ENCODE measurements at regions not wholly inside any gene's neighbourhood (a gene's known extent, or its start where the extent isn't known, plus 50 kb on each side); places are given as distances from the start of the nearest gene placed in this dataset.

DNA sequence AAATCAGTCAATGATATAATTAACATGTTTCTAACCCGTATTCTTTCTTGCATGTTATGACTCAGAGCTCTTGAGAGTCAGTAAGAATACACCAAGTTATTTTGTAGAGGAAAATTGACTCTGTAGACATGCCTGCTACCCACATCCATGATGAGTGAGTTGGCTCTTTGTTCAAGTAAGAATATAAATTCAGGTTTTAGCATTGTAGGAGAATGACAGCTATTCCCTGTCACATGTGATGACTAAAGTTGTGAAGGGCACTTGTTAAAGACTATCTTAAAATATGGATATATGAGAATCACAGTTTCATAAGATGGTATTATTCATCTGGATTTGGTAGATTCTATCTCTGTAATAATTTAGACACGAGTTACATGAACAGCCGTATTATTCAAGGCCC is 209.1 kb downstream of the CCDC59 start:
- no peak for DNase-seq

GRCh38 chr12:82146740-82147139 is 211.4 kb downstream of the CCDC59 start:
- DNase-seq = no peak

DNA sequence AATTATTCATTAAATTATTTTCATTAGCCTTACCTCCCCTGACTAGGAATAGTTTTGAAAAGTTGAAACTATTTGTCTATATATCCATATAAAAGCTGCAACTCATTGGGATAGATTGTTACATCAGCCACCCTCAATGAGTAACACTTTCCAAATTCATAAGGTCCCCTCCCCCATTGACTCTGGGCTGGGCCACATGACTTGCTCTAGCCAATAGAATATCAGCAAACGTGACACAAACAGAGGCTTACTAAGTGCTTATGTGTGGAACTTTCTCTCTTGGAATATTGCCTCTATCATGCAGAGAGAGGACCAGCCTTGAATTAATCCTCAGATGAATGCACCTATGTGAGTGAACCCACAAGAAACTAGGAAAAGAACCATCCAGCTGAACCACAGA is 213.7 kb downstream of the CCDC59 start:
- no peak for DNase-seq

GRCh38 chr12:82132390-82132789 is 225.8 kb downstream of the CCDC59 start:
- DNase-seq = no peak

DNA sequence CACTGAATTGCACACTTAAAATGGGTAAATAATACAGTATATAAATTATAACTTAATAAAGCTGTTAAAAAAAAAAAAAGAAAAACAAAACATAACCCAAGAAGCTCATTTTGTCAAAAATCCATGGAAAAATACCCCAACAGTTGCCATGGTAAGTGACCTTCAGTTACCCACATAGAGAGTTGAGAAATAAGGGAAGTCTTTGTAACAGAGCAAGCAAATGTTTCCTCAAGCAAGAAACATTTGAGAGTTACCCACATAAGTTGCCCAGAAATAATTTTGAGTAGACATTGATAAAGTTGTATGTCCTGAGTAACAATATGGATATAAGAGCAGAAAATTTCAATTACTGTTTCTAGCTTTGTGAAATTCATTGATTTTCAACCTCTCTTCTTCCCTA is 227.4 kb downstream of the CCDC59 start:
- DNase-seq = no peak

- no peak for DNase-seq
These were observed 233.3 kb downstream of the CCDC59 start for GRCh38 chr12:82124711-82125380.

GRCh38 chr12:82121545-82121944 is 236.6 kb downstream of the CCDC59 start:
- no peak for DNase-seq

- DNase-seq = no peak
These were observed 237.3 kb downstream of the CCDC59 start for GRCh38 chr12:82120901-82121300.

DNA sequence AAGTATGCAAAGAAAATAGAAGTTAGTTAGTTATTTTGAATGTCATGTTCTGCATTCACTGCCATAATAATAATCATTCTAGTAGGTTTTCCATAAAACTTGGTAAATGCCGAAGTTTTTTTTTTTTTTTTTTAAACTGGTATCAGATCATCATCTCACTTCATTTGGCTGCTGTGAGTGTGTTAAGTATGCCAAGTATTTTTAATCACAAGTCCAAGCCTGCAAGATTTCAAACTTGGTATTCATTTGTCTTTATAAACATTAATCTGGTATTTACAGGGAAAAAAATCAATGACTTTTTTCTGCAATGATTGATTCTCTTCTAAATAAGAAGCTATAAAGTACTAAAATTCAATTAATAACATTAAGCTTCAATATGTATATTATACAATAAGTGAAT is 248.9 kb downstream of the CCDC59 start:
- no peak for DNase-seq

DNA sequence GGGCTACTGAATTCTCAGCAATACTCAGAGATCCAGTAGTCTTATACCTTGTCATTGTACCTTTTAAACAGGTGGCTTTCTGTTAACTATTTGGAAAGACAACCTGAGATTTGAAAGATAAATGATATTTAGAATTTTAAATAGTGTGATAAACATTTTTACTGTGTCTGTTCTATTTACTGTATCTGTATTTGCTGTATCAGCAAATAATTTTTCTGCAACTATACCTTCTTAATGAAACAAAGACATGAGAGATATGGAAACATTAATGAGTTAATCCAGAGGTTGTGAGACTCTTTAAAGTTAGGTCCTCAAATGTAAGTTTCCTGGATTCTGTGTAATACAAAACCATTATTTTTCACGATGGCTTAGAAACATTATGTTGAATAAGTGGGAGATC is 249.6 kb downstream of the CCDC59 start:
- no peak for DNase-seq

DNA sequence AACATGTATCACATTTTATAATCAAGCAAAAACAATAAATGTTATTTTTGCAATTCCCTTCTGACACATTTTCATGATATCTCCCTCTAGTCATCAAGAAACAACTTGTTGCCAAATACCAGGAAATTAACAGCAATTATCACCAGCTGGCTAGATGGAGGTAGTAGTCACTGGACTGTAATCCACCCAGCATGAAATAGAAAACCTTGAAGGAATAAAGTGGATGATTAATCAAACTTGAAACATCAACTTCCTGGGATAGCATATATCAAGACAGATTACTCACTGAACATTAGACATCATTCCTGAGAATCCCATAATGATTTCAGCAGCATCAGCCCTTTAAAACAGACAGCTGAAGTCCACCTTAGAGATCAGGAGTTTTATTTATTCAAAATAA is 259.0 kb downstream of the CCDC59 start:
- peak in 1 of 3 experiments; percentile 54 for DNase-seq

- no peak for DNase-seq
These were observed 260.3 kb downstream of the CCDC59 start for GRCh38 chr12:82097877-82098276.

GRCh38 chr12:82097438-82097837 is 260.7 kb downstream of the CCDC59 start:
- DNase-seq = no peak

- DNase-seq = peak in 1 of 3 experiments; percentile 43
These were observed 268.0 kb downstream of the CCDC59 start for GRCh38 chr12:82090165-82090564.

- no peak for DNase-seq
These were observed 268.6 kb downstream of the CCDC59 start for GRCh38 chr12:82089369-82090121.

DNA sequence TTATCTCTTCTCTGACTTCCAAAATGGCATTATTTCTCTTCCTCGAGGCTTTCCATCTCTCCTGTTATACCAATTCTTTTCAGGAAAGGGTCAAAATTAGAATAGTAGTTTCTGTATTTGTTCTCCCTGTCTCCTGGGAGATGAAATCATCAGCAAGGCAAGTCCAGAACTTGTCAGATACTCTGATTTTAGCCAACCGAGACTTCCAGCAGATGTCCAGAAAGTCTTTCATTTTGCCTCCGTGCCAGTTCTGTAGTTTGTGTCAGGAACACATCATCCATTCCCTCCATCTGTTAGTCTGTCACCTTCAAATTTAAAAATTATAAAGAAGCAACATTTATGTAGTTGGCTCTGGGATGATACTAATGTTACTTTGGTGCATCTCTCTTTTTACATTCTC is 275.7 kb downstream of the CCDC59 start:
- DNase-seq = no peak

GRCh38 chr12:82069931-82070514 is 288.2 kb downstream of the CCDC59 start:
- DNase-seq = no peak

DNA sequence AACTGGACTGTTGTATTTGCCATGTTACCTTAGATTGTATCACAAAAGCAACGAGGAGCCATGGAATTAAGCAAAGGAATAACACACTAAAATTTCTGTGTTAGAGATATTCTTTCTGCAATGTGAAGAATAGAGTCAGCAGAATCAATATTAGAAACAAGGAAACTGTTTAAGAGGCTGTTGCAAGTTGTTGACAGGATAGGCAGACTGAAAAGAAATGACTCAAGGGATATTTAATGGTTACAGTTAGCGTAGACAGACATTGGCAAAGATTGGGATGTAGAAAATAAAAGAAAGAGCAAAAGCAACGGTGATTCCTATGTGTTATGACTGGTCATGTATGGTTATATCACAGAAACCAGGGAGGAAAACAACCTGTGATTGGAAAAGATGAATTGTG is 299.0 kb upstream of the PPFIA2 start:
- no peak for DNase-seq

GRCh38 chr12:82057770-82058169 is 298.6 kb upstream of the PPFIA2 start:
- DNase-seq = no peak

DNA sequence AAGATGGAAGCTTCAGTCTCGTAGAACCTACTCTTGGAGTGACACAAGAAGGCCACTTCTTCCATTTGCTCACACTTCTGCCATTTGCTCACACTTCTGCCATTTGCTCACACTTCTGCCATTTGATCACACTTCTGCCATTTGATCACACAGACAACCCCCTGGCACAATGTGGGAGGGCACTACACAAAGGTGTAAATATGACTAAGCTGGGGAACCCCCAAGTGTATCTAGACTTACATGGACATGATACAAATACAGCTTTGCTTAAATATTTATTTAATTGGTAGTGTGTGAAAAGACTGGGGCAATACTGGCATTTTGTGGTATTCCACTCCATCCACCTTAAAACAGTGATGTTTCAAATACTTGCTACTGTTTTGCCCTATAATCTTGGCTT is 296.2 kb upstream of the PPFIA2 start:
- no peak for DNase-seq

DNA sequence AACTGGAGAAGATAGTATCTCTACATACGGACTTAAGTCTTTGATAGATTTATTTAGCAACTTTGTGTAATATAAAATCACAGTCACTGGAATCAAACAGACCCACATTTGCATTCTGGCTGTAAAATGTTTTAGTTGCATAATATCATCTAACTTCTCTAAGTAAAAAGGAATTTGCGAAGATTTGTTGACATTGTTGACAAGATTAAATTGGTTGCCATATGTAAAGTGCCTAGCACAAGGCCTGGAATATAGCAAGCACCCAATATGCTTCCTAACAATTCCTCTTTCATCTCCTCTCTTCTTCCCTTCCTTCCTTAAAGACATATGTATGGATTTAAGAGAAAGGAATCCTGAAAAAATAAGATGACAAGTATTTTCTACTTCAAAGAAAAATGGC is 295.4 kb upstream of the PPFIA2 start:
- no peak for DNase-seq

DNA sequence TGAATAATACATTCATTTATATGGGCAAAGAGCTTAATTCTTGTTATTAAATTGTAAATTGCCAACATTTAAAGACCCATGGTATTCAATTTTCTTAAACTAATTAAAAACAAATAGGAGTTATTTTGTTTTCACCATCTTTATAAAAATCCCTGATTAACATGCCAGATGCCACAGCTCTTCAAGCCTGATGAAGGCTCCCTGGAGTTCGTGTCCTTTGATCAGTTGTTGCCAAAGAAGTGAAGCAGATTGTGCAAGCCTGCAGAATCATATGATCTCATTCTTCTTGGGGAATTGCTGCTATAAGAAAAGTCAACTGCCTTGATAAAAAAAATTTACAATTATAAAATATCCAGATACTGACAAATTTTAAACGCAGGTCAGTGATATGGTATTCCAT is 288.3 kb upstream of the PPFIA2 start:
- no peak for DNase-seq

DNA sequence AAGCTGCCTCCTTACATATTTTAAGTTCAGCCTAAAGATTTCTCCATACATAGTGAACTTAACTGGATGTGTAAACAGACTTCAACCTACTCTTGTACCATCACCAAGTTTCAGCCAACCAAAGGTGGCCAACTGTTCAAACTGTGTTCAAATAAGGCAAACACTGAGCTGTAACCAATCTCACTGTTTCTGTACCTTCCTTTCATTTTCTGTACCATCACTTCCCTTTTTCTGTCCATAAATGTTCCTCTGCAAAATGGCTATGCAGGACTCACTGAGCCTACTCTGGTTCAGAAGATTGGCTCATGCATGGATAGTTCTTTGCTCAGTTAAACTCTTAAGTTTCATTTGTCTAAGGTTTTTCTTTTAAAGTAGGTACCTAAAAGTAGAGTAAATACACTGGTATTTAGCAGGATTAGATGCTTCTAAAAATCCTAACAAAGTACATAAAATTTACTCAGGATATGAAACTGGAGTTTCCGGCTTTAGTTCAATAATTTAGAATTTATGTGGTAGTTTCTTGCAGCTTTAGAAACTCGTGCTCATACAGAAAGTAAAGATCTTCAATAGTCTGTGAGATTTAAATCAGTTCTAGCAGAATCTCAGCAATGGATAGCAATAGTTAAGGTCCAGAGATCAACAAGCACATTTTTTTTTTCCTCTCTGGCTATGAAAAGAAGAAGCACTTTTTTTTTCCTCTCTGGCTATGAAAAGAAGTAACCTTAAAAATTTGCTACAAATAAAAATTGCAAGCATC is 282.0 kb upstream of the PPFIA2 start:
- no peak for DNase-seq

DNA sequence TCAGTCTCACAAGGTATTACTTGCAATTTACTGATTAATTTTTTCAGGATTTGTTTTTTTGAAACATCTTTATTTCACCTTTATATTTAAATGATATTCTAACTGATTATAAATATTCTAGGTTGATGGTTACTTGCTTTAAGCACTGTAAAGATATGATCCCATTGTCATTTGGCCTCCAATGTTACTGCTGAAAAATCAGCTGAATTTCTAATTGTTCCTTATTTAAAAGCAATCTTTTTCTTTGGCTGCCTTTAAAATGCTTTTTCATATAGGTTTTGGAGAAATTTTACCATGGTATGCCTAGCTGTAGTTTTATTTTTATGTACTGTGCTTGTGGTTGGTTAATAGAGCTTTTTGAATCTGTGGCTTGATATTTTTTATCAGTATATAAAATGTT is 275.6 kb upstream of the PPFIA2 start:
- DNase-seq = no peak

Data from NCI-H1417 (cell line).